Anterior cingulate cortex (tissue), 58 donors: ENCODE measurements at regions not wholly inside any gene's neighbourhood (a gene's known extent, or its start where the extent isn't known, plus 50 kb on each side); places are given as distances from the start of the nearest gene placed in this dataset.
A peak's percentile ranks its signal among the peaks of the same experiment; 100 is the strongest.

ENCODE experiments used
- DNase-seq, 58 donors: peaks; one replicate each; lab custom pipeline; 2025; lab: John Stamatoyannopoulos, UW

GRCh38 chr22:46052801-46053562, 76.0 kb upstream of the WNT7B start:
- DNase-seq = peak in 15 of 58 donors; percentile 65 to 88 (median 77)

GRCh38 chr22:46053563-46054090, 76.7 kb upstream of the WNT7B start:
- peak in 49 of 58 donors; percentile 56 to 97 (median 84) for DNase-seq

DNA sequence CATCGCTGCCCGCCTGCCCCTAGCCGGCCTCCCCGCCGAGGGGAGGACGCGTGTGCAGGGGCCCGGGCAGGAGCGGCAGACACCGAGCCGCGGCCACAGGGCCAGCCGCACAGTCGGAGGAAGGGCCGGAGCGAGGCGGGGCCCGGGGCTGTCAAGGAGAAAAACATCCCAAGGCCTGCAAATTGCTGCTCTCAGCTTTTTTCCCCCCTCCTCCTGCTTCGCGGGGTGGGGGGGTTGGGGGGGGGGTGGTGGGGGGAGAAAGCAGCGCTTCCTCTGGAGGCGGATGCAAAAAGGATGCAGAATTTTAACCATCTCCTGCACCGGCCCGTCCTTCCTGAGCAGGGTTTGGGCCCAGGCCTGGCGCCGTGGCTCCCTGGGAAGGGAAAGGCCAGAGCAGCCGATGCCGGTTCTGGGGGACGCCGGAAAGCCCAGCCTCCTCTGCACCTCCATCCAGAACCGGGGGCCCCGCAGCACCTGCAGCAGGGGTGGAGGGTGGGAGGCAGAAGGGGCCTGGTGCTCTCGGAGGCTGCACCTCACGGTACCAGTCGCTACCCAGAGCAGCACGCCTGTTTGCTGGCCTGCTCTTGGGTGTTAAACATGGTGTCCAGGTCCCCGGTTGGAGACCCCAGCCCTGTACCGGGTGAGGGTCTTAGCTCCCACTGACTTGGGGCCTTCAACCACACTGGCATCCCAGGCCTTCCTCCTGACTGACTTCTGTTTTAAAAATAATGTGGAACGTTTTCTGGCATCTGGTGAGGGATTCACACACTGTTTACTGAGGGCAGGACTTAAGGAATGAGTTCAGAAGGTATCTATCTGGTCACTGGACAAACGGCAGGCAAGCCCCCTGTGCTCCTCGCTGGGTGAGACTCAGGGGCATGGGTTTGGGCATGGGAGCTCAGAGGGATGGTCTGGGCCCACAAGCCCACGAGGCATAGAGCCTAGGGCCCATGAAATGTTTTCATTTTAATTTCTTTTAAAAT, 77.4 kb upstream of the WNT7B start:
- DNase-seq = peak in 42 of 58 donors; percentile 65 to 96 (median 83)

GRCh38 chr22:46055181-46055875, 78.4 kb upstream of the WNT7B start:
- peak in 2 of 58 donors; percentile 51 to 55 for DNase-seq

GRCh38 chr22:46055911-46056545, 79.1 kb upstream of the WNT7B start:
- peak in 51 of 58 donors; percentile 62 to 97 (median 87) for DNase-seq

- DNase-seq = no peak
These were observed 79.7 kb upstream of the WNT7B start for GRCh38 chr22:46056546-46057245.

DNA sequence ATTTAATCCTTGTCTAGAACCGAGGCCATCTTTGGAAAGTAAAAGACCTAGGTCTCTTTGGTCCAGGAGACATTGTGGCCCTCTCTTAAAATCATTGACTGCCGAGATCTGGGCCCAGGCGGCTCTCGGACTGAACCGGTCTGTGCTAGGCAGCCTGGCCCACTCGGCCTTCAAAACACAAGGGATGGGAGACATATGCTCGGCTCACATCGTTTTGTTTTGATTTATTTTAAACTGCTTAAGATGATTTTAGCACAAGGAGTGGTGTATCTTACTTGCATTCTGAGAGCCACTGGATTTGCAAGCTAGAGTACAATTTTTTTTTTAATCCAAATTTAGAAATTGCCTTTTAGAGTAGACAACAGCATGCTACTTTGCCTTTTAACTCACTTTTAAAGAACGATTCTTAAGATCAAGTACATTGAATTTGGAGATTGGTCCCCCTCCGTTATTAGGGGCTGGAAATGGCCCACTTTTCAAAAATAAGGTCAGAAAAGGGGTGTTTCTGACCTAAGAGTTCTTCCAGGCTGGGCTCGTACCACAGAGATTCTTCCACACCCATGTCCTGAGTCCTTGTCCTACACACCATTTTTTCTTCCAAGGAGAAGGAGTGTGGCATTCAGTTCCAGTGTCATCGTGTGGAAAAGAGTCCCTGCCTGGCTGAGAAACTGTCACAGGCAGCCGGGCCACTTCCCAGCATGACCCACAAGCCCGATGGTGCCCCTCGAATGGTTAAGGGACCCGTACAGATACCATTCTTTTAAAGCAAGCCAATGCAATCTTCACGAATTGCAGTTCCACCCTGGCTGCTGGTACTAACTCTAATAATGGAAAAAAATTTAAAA, 80.5 kb upstream of the WNT7B start:
- peak in 3 of 58 donors; percentile 23 to 47 (median 40) for DNase-seq

GRCh38 chr22:46058091-46058420, 81.1 kb upstream of the WNT7B start:
- peak in 3 of 58 donors; percentile 26 to 66 (median 42) for DNase-seq

DNA sequence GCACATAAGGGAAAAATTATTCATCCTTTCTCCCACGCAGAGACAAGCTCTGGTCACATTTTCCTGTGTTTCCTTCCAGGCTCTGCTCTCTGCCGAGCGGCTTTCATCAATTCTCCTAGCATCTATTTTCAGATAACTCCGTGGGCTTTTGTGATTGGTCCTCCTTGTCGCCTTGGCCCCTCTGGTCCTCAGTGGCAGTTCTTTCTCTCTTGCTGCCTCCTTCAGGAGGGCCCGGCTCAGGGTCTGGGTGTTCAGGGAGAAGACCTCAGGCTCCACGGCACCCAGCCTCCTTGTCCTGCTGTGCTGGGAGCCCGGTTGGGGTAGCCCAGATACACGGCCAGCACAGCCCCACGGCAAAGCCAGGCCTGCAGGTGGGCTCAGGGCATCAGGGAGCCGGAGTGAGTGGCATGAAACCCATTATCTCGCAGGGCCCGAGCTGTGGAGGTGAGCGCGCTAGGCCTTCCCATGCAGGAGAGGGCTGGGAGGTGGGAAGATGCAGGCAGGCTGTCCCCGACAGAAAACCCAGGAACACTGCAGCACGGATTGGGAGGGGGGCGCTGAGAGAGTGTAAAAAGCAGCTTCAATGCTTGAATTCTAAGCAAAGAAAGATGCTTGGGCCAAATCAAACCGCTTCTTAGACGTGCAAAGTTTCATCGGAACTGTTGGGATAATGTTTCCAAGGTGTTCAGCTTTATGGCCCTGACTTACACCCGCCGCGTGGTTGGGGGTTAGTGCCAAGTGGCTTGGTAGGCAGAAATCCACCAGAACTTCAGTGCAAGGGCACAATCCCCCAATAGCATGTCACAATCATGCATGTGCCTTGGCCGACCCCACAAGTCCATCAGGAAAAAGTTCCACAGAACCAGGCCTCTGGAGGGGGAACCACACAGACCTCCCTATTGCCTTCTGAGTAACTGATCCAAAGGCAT, 81.9 kb upstream of the WNT7B start:
- peak in 4 of 58 donors; percentile 36 to 61 (median 54) for DNase-seq

DNA sequence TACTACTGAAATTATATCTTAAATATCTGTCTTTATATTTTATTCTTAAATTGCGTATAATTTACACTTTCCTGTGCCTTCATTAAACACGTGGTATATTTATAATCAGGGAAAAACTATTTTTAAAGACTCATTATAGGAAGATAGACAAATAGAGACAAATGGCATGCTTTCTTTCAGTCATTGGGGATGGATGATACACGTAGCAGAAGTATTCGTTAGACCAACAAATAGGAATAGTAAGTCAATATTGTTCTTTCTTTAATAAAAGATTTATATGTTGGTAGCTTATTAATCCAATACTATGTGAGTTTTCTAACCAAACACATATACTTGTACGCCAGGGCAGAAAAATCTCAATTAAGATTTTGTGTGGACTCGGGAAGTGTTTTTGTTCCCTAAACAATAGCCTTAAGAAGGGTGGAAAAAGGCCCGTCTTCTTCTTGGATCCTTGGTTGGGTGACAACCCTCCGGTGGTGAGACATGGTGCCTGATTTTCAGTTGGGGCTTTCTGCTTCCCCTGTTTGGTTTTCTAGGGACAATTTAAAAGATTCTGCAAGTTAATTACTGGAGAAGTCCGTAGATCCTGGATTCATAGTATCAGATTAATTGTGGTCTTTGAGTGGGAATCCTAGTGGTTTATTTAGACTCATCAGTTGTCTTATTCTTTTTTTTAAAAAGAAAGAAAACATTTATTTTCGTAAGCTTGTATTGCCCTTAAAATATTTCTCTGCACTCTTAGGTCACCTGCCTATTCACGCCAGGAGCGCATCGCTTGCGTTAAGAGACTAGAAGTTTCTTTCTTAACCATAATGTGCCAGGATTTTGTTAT, 83.5 kb upstream of the WNT7B start:
- DNase-seq = no peak

DNA sequence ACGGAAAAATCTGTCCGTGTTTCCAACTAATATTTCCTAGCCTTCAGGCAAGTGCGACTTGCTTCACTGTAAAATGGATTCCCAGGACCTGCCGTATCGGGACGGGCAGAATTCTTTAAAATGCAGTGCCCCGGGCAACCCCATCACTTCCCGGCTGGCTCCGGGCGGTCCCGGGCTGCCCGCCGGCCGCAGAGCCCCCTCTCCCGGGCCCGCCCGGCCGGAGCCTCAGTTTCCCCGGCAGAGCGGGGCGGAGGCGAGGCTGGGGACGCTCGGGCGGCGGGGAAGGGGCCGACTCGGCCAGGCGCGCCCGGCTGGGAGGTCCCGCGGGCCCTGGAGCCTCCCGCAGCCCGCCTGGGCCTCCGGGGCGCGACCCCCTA, 84.2 kb upstream of the WNT7B start:
- no peak for DNase-seq

GRCh38 chr22:46061501-46062231, 84.7 kb upstream of the WNT7B start:
- DNase-seq = no peak

GRCh38 chr22:46062232-46062615, 85.3 kb upstream of the WNT7B start:
- no peak for DNase-seq

DNA sequence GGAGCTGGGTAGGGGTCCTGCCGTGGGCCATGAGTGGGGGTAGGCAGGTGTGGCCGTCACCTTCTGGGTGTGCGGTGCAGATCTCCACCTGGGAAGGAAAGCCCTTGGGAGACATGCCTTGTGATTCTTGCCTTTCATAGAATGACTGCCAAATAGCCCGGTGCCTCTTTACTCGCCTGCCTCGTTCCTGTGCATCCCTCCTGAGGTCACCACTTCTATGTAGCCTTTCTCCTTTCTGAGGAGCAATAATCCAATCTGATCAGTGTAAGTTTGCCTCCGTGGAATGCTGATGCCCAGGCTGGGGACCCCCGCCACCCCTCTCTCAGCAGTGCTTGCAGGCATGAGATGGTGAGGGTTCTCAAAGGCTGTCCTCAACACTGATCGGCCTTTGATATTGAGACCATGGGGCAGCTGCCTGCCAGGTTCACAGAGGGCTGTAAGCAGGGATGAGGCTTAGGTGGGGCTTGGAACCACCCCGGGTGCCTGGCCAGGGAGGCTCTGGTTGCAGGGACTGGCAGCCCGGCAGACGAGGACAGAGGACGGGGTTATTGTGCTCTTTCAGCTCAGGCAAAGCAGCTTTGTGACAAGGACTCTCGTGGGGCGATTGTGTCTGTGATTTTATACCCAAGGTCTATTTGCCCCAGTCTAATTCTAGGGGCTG, 86.1 kb upstream of the WNT7B start:
- no peak for DNase-seq

DNA sequence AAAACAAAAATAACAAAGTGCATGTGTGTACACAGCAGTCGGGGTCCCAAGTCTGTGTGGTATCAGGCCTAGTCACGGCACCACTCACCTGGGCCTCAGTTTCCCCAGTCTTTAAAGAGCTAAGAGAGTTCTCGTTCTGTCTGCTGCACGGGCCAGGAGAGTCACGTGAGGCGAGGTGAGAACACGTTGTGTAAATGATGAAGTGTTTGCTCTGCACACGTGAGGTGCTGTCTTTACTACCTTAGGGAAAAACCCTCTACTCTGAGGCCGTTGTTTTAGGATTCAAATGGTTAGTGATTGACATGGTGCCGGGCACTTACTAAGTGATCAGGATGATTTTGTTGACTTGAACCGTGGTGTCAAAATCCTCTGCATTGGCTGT, 86.5 kb upstream of the PPARA start:
- no peak for DNase-seq
